GM12878 (cell line): ENCODE measurements at regions not wholly inside any gene's neighbourhood (a gene's known extent, or its start where the extent isn't known, plus 50 kb on each side); places are given as distances from the start of the nearest gene placed in this dataset.

Experiments
- ASH2L ChIP-seq: fragments of 300-600, 200-600 bp; sonication (generic); IDR thresholded peaks from 2 replicates; pipeline ENCODE4 v1.6.1; 2017; ENCODE audit warnings: low read depth, mild to moderate bottlenecking, borderline replicate concordance
- BHLHE40 ChIP-seq, 2 experiments: fragments of 450-650 bp in 1 of 2; IDR thresholded peaks; 2 replicates each; pipeline ENCODE4 v1.6.1; 2011 to 2017; ENCODE audit warnings: low read depth in 2 of 2, borderline replicate concordance in 1 of 2, improper control_type of control experiment in 1 of 2, low read length in 1 of 2, mild to moderate bottlenecking in 1 of 2
- CEBPB ChIP-seq, 2 experiments: fragments of 150-350 bp in 1 of 2; IDR thresholded peaks; 2 replicates each; pipeline ENCODE4 v1.6.1; 2012 to 2014; ENCODE audit warnings: low read depth in 2 of 2, low read length in 2 of 2, borderline replicate concordance in 1 of 2, inconsistent platforms in 1 of 2
- CTCF ChIP-seq, 3 experiments: IDR thresholded peaks in 2 of 3; conservative IDR thresholded peaks in 1 of 3; 2 replicates each; pipeline ENCODE4 v1.5.1; 2011; ENCODE audit warnings: low read depth in 3 of 3, low read length in 3 of 3, mild to moderate bottlenecking in 3 of 3, control low read depth in 2 of 3, moderate library complexity in 2 of 3, inconsistent platforms in 1 of 3, mixed read lengths in 1 of 3; ENCODE audit not compliant: control insufficient read depth in 2 of 3, insufficient read depth in 1 of 3; ENCODE audit errors: extremely low read depth in 1 of 3
- E2F4 ChIP-seq: IDR thresholded peaks from 2 replicates; pipeline ENCODE4 v1.6.1; 2012; ENCODE audit warnings: low read depth, low read length, improper control_type of control experiment
- ESRRA ChIP-seq: IDR thresholded peaks from 2 replicates; pipeline ENCODE4 v1.6.1; 2012; ENCODE audit warnings: mild to moderate bottlenecking, low read length, improper control_type of control experiment
- EZH2 ChIP-seq: IDR thresholded peaks from 2 replicates; pipeline ENCODE4 v1.6.1; 2012; ENCODE audit warnings: low read depth, mild to moderate bottlenecking, control low read depth, inconsistent platforms, low read length, borderline replicate concordance; ENCODE audit not compliant: control insufficient read depth
- GABPA ChIP-seq: IDR thresholded peaks from 2 replicates; pipeline ENCODE4 v1.6.1; 2014; ENCODE audit warnings: antibody characterized with exemption, low read depth, mild to moderate bottlenecking, inconsistent platforms
- HDAC6 ChIP-seq: fragments of 200-600 bp; sonication (generic); IDR thresholded peaks from one replicate; pipeline ENCODE4 v1.8.0; 2017; ENCODE audit warnings: antibody characterized with exemption; ENCODE audit not compliant: unreplicated experiment
- NFYB ChIP-seq: IDR thresholded peaks from 2 replicates; pipeline ENCODE4 v1.6.1; 2011; ENCODE audit warnings: low read depth, mild to moderate bottlenecking, low read length, improper control_type of control experiment, moderate library complexity; ENCODE audit not compliant: insufficient read depth
- POLR2AphosphoS5 ChIP-seq: IDR thresholded peaks from 2 replicates; pipeline ENCODE4 v1.6.1; 2011; ENCODE audit warnings: mild to moderate bottlenecking, low read length, inconsistent platforms
- RFX5 ChIP-seq: IDR thresholded peaks from 2 replicates; pipeline ENCODE4 v1.6.1; 2011; ENCODE audit warnings: low read depth, low read length, improper control_type of control experiment
- SIN3A ChIP-seq: IDR thresholded peaks from 2 replicates; pipeline ENCODE4 v1.6.1; 2012; ENCODE audit warnings: low read depth, low read length, improper control_type of control experiment
- ZSCAN29 ChIP-seq: fragments of 450-650 bp; IDR thresholded peaks from 2 replicates; pipeline ENCODE4 v1.6.1; 2017; ENCODE audit warnings: mild to moderate bottlenecking, moderate library complexity

- TF ChIP-seq HDAC6 (no peak), CTCF (IDR thresholded peaks at IDR 0.05 in 2 of 3, conservative IDR thresholded peaks at IDR 0.05 in 1 of 3; ENCODE audit: control insufficient read depth in 2 of 3, extremely low read depth in 1 of 3, insufficient read depth in 1 of 3, low read depth in 3 of 3, low read length in 3 of 3) (no peak), CEBPB (IDR thresholded peaks at IDR 0.05; ENCODE audit: borderline replicate concordance in 1 of 2, low read depth in 2 of 2, low read length in 2 of 2) (no peak), ESRRA (no peak), EZH2 (no peak), E2F4 (no peak), SIN3A (no peak), ASH2L (no peak), ZSCAN29 (no peak), GABPA (no peak), POLR2AphosphoS5 (no peak), RFX5 (no peak), BHLHE40 (IDR thresholded peaks at IDR 0.05; ENCODE audit: borderline replicate concordance in 1 of 2, low read depth in 2 of 2, low read length in 1 of 2) (no peak), NFYB (no peak)
These were observed 154.1 kb downstream of the OSTF1 start for GRCh38 chr9:75242426-75242825.
